Esophagus (tissue), 2 donors: ENCODE measurements at regions not wholly inside any gene's neighbourhood (a gene's known extent, or its start where the extent isn't known, plus 50 kb on each side); places are given as distances from the start of the nearest gene placed in this dataset.

Experiments used
- H3K27ac ChIP-seq, 2 donors: one replicate each; pipeline ENCODE4 v1.5.1; 2013; ENCODE audit warnings: low read depth in 2 of 2, mild to moderate bottlenecking in 2 of 2, inconsistent platforms in 1 of 2, low read length in 1 of 2, moderate library complexity in 1 of 2
- H3K27me3 ChIP-seq, 2 donors: one replicate each; pipeline ENCODE4 v1.6.1; 2013; ENCODE audit warnings: low read length in 2 of 2, control low read depth in 1 of 2, mild to moderate bottlenecking in 1 of 2; ENCODE audit not compliant: insufficient read depth in 2 of 2, control insufficient read depth in 1 of 2
- H3K36me3 ChIP-seq, 2 donors: one replicate each; pipeline ENCODE4 v1.6.1; 2013; ENCODE audit warnings: low read length in 1 of 2; ENCODE audit not compliant: control insufficient read depth in 2 of 2, insufficient read depth in 2 of 2
- H3K4me1 ChIP-seq, 2 donors: one replicate each; pipeline ENCODE4 v1.6.1; 2013; ENCODE audit warnings: low read length in 1 of 2; ENCODE audit not compliant: control insufficient read depth in 2 of 2, insufficient read depth in 2 of 2
- H3K4me3 ChIP-seq, 2 donors: one replicate each; pipeline ENCODE4 v1.5.1; 2013; ENCODE audit warnings: low read length in 2 of 2, mild to moderate bottlenecking in 2 of 2, low read depth in 1 of 2, moderate library complexity in 1 of 2
- H3K9me3 ChIP-seq, 2 donors: one replicate each; pipeline ENCODE4 v1.6.1; 2013; ENCODE audit warnings: mild to moderate bottlenecking in 2 of 2, low read depth in 1 of 2, low read length in 1 of 2, moderate library complexity in 1 of 2; ENCODE audit not compliant: control insufficient read depth in 2 of 2, insufficient read depth in 1 of 2
- WGBS, 2 donors: extraction: QIAGEN DNeasy Blood & Tissue Kit; methylation state at CpG; one replicate each; pipeline ENCODE4 v1.1.7; 2013; 5-methylcytosine and 5-hydroxymethylcytosine counted together
- donor health status: healthy with polysubstance abuse.
- donor health status: Bipolar disorder and iron deficiency.

DNA sequence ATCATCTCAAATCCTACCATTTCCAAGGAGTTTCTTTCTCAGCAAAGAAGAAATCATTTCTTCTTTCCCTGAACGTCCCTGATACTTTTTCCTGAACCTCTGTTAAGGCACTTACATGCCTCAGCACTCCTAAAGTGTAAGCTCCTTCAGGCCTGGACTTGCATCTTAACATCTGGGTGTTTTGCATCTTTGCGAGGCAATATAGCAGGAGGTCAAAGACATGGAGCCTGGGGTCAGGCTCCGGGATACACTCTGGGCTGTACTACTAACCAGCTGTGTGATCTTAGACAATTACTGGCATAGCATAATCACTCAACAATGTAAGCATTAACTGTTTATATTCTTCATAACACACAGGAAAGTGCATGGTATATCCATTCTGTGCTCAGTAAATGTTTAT lies 275.5 kb upstream of the BOD1L1 start:
- 36 to 56% methylated on average over 3 of the region's 3 CpGs for WGBS, 2 donors
- Histone ChIP-seq H3K36me3 (no peaks in the 10 kb centered on the region), H3K27ac (no peak overlapping the region), H3K4me1 (no peaks in the 10 kb centered on the region), H3K27me3 (no peaks in the 10 kb centered on the region), H3K9me3 (no peaks in the 10 kb centered on the region), H3K4me3 (no peak overlapping the region)

DNA sequence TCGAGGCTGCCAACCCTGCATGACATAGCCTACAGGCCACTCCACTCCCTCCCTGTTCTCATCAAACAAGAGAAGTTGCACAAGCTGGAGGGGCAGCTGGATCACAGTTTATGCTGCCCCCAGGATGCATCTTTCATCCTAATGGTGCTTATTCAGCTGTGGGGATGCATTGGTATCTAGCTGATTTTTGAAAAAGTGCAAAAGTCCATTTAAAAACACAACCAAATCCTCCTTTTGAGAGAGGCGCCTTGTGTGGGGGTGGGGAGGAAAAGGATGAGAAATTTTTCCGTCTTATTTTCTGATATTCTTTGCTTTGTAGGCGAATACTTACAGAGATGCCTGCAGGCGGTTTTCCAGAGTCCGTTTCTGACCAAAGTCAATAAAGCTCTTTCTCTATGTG lies 276.4 kb upstream of the BOD1L1 start:
- Histone ChIP-seq H3K9me3 (no peaks in the 10 kb centered on the region), H3K4me3 (no peak overlapping the region), H3K36me3 (no peaks in the 10 kb centered on the region), H3K27me3 (no peaks in the 10 kb centered on the region), H3K27ac (no peak overlapping the region), H3K4me1 (no peaks in the 10 kb centered on the region)
- 72 to 84% methylated on average over 6 of the region's 6 CpGs for WGBS, 2 donors

DNA sequence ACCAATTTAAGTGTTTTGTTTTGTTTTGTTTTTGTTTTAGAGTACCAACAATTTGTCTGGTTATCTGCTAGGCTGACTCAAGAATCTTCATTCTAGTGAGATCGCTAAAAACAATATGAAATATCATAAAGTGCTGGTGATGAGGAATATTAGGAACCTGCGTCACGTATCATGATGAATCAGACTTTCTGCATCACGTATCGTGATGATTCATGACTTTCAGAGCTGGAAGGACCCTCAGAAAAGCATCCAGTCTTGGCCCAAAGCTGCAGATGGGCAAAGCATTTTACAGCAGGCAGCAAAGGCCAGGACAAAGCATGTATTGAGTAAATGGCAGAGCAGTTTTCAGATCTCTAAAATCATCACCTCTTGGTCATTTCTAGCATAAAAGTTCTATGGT lies 278.0 kb upstream of the BOD1L1 start:
- Histone ChIP-seq H3K9me3 (no peaks in the 10 kb centered on the region), H3K4me3 (no peak overlapping the region), H3K4me1 (no peaks in the 10 kb centered on the region), H3K36me3 (no peaks in the 10 kb centered on the region), H3K27me3 (no peaks in the 10 kb centered on the region), H3K27ac (no peak overlapping the region)
- WGBS, 2 donors: 83 to 89% methylated on average over 5 of the region's 5 CpGs

DNA sequence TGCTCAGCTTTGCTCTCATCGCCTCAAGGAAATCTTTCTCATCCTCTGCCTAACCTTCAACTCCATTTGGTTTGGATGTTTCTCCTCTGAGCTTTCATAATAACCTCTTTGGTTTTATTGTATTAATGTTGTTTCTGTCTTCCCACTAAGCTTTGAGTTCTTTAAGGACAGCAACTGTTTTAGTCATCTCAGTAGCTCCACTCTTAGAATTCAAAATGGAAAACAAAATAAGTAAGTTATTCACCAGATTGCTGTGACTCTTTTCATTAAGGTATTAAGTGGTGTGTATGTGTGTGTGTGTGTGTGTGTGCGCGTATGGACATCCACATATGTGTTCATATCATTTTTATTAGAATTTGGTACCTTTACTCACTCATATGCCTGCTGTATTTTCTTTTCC lies 279.2 kb upstream of the BOD1L1 start:
- WGBS, 2 donors: 95 to 96% methylated on average over 3 of the region's 3 CpGs
- H3K27ac ChIP-seq: no peak overlapping the region

DNA sequence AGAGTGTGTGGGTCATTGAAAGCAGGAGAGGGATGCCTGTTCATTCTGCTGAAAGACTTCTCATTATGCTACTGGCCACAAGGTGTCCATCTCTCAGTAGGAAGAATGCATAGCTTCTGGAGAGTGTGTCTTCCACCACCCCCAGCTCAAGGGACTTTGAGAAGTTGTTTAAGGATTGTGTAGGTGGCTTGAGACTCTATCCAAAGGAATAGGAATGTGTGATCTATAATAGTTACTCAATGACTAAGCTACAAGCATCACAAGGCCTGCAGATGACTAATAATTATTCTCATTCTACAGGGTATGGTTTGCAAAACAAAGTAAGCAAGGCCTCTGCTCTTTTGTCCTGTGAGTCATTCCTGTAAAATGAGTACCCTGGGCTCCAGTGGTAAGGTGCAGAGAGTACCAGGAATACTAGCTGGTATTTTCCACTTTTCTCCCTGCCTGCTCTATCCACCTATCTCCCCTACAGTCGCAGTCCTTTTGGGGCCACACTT lies 279.8 kb upstream of the BOD1L1 start:
- Histone ChIP-seq H3K27me3 (no peaks in the 10 kb centered on the region), H3K4me3 (no peak overlapping the region), H3K9me3 (no peaks in the 10 kb centered on the region), H3K27ac (no peak overlapping the region), H3K36me3 (no peaks in the 10 kb centered on the region), H3K4me1 (peaks cover 0 to 2% of the 10 kb centered on the region in 2 donors)
- 67 to 71% methylated on average over 1 of the region's 1 CpG for WGBS, 2 donors

More for the DNA sequence above, 279.2 kb upstream of the BOD1L1 start:
- H3K9me3 ChIP-seq: no peaks in the 10 kb centered on the region
- no peaks in the 10 kb centered on the region for H3K27me3 ChIP-seq
- no peak overlapping the region for H3K4me3 ChIP-seq
- H3K36me3 ChIP-seq: no peaks in the 10 kb centered on the region
- peaks cover 0 to 2% of the 10 kb centered on the region in 2 donors for H3K4me1 ChIP-seq

DNA sequence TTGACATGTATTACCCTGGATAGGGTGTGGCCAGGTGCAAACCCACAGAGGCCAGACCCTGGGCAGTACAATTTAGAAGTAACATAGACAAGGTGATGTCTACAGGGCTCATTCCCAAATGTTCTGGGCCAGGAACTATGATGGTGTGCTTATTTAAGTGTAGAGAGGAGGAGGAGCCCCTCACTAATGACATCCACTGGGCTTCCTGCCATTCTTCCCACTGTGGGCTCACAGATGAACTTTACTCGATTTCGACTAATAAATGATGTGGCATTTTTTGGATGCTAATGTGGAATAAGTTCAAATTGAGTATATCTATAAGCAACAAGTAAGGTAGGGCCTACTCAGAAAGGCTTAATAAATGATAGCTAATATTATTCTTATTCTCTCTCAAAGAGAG lies 280.9 kb upstream of the BOD1L1 start:
- H3K27ac ChIP-seq: no peak overlapping the region
- no peaks in the 10 kb centered on the region for H3K9me3 ChIP-seq
- no peak overlapping the region for H3K4me3 ChIP-seq
- H3K4me1 ChIP-seq: peaks cover 0 to 2% of the 10 kb centered on the region in 2 donors
- H3K36me3 ChIP-seq: no peaks in the 10 kb centered on the region
- WGBS, 2 donors: 90 to 94% methylated on average over 2 of the region's 2 CpGs
- no peaks in the 10 kb centered on the region for H3K27me3 ChIP-seq

DNA sequence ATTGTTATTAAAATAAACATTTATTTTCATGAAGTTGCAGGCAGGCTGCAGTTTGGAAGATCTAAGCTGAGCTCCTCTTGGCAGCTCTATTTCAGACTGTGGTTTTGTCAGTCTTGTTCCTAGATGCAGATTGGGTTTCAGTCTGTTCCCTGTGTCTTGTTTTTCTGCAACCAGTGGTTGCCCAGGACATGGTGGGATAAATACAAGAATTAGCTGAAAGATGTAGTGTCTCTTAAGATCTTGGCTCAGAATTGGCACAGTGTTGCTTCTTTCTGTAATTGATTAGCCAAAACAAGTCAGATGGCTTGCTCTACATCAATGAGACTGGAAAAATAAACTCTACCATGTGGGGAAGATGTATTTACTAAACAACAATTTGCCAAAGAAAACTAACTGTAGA lies 283.0 kb upstream of the BOD1L1 start:
- Histone ChIP-seq H3K4me3 (no peak overlapping the region), H3K27ac (no peak overlapping the region), H3K36me3 (no peaks in the 10 kb centered on the region), H3K9me3 (no peaks in the 10 kb centered on the region), H3K4me1 (peaks cover 0 to 2% of the 10 kb centered on the region in 2 donors), H3K27me3 (no peaks in the 10 kb centered on the region)

DNA sequence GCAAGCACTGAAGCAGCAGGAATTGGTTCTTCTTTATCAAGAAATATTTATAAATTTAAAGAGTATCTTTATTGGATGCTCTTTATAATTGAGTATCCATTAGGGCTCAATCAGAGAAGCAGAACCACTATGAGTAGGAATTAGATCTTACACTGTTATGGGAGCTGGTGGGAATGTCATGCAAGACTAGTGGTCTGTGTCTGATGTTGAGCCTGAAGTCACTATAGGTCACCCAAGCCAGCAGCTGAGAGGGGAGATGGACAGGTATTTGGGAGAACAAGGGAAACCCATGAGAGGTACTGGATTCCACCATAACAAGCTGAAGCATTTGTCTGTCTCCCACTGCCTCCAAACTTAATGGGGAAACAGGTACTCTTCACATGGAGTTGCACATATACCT lies 283.7 kb upstream of the BOD1L1 start:
- Histone ChIP-seq H3K27me3 (no peaks in the 10 kb centered on the region), H3K27ac (no peak overlapping the region), H3K36me3 (no peaks in the 10 kb centered on the region), H3K4me1 (peaks cover 0 to 2% of the 10 kb centered on the region in 2 donors), H3K9me3 (no peaks in the 10 kb centered on the region), H3K4me3 (no peak overlapping the region)

DNA sequence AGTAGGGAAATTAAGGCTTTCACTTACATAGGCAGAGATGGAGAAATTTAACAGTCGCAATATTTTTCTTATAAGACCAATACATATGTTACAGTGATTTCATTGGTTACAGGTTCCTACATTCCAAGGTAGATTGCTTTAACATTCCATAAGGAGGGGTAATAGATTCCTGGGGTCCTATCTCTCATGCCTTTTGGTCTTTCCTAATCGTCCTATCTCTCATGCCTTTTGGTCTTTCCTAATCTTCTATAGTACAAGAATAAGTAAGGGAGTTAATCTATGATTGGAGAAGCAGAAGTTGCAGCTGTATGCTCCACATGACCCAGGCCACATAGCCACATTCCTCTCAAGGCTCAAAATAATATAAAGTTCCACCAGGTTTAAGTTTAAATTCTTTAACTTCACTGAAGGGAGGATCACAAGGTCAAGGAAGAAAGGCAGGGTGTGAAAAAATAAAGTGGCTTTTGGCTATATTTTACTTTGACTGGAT lies 285.0 kb upstream of the BOD1L1 start:
- Histone ChIP-seq H3K36me3 (no peaks in the 10 kb centered on the region), H3K4me3 (no peak overlapping the region), H3K27me3 (no peaks in the 10 kb centered on the region), H3K27ac (no peak overlapping the region), H3K9me3 (no peaks in the 10 kb centered on the region), H3K4me1 (peaks cover 0 to 2% of the 10 kb centered on the region in 2 donors)
- 72 to 73% methylated on average over 2 of the region's 2 CpGs for WGBS, 2 donors

DNA sequence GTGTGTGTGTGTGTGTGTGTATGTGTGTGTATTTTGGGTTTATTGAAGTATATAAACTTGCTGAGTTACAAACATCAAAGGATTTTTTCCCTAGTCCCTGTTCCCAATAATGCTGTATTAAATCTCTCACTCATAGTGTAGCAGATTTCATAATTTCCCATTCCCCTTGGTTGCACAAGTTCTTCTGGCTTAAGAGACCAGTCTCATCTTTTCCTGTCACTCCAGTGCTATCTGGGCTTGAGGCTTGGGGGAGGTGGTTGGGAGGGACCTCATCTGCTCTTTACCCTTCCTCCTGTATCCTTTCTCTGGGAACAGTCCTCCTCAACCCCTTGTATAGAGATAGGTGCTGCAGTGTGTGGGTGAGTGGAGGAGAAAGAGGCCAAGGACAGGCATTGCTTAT lies 285.4 kb upstream of the BOD1L1 start:
- Histone ChIP-seq H3K27ac (no peak overlapping the region), H3K4me1 (peaks cover 0 to 2% of the 10 kb centered on the region in 2 donors), H3K27me3 (no peaks in the 10 kb centered on the region), H3K4me3 (no peak overlapping the region), H3K9me3 (no peaks in the 10 kb centered on the region), H3K36me3 (no peaks in the 10 kb centered on the region)
